HepG2 (cell line): ENCODE measurements at regions not wholly inside any gene's neighbourhood (a gene's known extent, or its start where the extent isn't known, plus 50 kb on each side); places are given as distances from the start of the nearest gene placed in this dataset.

ENCODE experiments used
- CHD2 ChIP-seq: IDR thresholded peaks from 2 replicates; pipeline ENCODE4 v1.6.1; 2011; ENCODE audit warnings: low read depth, low read length, improper control_type of control experiment
- CREB1 ChIP-seq, 2 experiments: fragments of 450-650 bp in 1 of 2; IDR thresholded peaks; 2 replicates each; pipeline ENCODE4 v1.6.1; 2016 to 2017; ENCODE audit warnings: control low read depth in 1 of 2, mild to moderate bottlenecking in 1 of 2, missing compliant biosample characterization in 1 of 2, missing genetic modification characterization in 1 of 2
- EP300 ChIP-seq, 3 experiments: sonication (generic) in 1 of 3; formaldehyde crosslinking in 1 of 3; IDR thresholded peaks; 2 replicates each; pipeline versions ENCODE4 v1.5.1 to v1.6.1; 2011 to 2020; ENCODE audit warnings: low read depth in 2 of 3, low read length in 2 of 3, borderline replicate concordance in 1 of 3, improper control_type of control experiment in 1 of 3, mild to moderate bottlenecking in 1 of 3, missing genetic modification reagents in 1 of 3, moderate library complexity in 1 of 3
- NFIC ChIP-seq: IDR thresholded peaks from 2 replicates; pipeline ENCODE4 v1.6.1; 2012; ENCODE audit warnings: mild to moderate bottlenecking, low read length, inconsistent platforms
- POLR2AphosphoS5 ChIP-seq: IDR thresholded peaks from 2 replicates; pipeline ENCODE4 v1.6.1; 2012; ENCODE audit warnings: low read depth, low read length
- SNAPC2 ChIP-seq: sonication (generic); formaldehyde crosslinking; IDR thresholded peaks from 2 replicates; pipeline ENCODE4 v1.8.1; 2022; ENCODE audit warnings: mild to moderate bottlenecking, missing genetic modification reagents
- ZFP36 ChIP-seq: fragments of 150-350 bp; IDR thresholded peaks from 2 replicates; pipeline ENCODE4 v1.6.1; 2018; ENCODE audit warnings: borderline replicate concordance, low read length, low read depth; ENCODE audit not compliant: partially characterized antibody
- ZNF557 ChIP-seq: sonication (generic); formaldehyde crosslinking; IDR thresholded peaks from 2 replicates; pipeline ENCODE4 v1.4.0; 2020; ENCODE audit warnings: missing genetic modification reagents
- TF ChIP-seq, protein P1 (sequence below): IDR thresholded peaks from 2 replicates; pipeline ENCODE4 v1.6.1; 2016; ENCODE audit warnings: low read depth, control low read depth

DNA sequence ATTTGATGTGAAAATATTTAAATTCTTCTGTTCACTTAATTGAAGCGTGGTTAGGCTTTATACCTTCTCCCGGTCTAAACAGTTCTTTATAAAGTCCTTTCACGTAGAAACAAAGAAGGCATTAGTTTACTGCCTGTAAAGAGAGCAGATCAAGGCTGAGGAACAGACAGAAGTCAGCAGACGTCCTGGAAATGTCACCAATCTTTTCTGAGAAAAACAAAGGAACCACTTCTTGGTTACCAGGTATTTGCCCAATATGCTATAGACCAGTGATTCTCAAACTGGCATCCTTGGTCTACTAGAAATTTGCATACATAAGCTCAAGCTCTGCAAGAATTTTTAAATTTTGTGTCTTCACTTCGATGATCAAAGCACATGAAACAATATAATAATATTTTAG lies 89.2 kb upstream of the STK17B start:
- no peak for TF ChIP-seq CHD2
- TF ChIP-seq ZNF557 (CRISPR knock-in tag), result no peak
- TF ChIP-seq, protein P1, sequence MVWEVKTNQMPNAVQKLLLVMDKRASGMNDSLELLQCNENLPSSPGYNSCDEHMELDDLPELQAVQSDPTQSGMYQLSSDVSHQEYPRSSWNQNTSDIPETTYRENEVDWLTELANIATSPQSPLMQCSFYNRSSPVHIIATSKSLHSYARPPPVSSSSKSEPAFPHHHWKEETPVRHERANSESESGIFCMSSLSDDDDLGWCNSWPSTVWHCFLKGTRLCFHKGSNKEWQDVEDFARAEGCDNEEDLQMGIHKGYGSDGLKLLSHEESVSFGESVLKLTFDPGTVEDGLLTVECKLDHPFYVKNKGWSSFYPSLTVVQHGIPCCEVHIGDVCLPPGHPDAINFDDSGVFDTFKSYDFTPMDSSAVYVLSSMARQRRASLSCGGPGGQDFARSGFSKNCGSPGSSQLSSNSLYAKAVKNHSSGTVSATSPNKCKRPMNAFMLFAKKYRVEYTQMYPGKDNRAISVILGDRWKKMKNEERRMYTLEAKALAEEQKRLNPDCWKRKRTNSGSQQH, result no peak
- no peak for TF ChIP-seq ZFP36
- no peak for TF ChIP-seq POLR2AphosphoS5
- TF ChIP-seq EP300 (IDR thresholded peaks at IDR 0.05; ENCODE audit: low read depth in 2 of 2, low read length in 2 of 2), result no peak
- no peak for TF ChIP-seq EP300 (CRISPR knock-in tag; IDR thresholded peaks at IDR 0.05; ENCODE audit: borderline replicate concordance)
- TF ChIP-seq NFIC, result no peak
- no peak for TF ChIP-seq CREB1 (IDR thresholded peaks at IDR 0.05)
- TF ChIP-seq CREB1 (CRISPR knock-in tag; IDR thresholded peaks at IDR 0.05), result no peak
- TF ChIP-seq SNAPC2 (CRISPR knock-in tag), result no peak
